ENCODE measurements at regions not wholly inside any gene's neighbourhood (a gene's known extent, or its start where the extent isn't known, plus 50 kb on each side); places are given as distances from the start of the nearest gene placed in this dataset.

DNA sequence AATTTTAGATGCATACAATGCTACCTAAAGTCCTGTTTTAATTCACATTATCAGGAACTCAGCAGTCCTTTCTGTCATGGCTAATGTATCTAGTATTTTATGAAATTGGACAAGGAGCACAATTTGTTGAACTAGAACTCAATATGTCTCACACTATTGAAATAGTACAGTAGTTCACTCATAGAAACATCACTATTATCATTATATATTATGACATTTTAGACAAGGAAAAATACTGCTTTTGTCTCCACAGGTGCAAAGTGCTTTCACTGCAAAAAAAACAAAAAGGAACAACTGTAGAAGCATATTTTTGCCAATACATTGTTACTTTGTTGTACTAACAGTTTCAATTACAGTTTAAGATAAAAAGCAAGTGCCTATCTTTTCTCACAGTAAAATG lies 419.2 kb upstream of the CDH19 start:
- TF ChIP-seq, protein P1, sequence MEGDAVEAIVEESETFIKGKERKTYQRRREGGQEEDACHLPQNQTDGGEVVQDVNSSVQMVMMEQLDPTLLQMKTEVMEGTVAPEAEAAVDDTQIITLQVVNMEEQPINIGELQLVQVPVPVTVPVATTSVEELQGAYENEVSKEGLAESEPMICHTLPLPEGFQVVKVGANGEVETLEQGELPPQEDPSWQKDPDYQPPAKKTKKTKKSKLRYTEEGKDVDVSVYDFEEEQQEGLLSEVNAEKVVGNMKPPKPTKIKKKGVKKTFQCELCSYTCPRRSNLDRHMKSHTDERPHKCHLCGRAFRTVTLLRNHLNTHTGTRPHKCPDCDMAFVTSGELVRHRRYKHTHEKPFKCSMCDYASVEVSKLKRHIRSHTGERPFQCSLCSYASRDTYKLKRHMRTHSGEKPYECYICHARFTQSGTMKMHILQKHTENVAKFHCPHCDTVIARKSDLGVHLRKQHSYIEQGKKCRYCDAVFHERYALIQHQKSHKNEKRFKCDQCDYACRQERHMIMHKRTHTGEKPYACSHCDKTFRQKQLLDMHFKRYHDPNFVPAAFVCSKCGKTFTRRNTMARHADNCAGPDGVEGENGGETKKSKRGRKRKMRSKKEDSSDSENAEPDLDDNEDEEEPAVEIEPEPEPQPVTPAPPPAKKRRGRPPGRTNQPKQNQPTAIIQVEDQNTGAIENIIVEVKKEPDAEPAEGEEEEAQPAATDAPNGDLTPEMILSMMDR (IDR thresholded peaks at IDR 0.05), result no peak
- no peak for TF ChIP-seq PRRX2 (CRISPR knock-in tag; IDR thresholded peaks at IDR 0.05)
- no peak for TF ChIP-seq ESRRA (CRISPR knock-in tag; IDR thresholded peaks at IDR 0.05; ENCODE audit: borderline replicate concordance)
- no peak for TF ChIP-seq SP1 (CRISPR knock-in tag; conservative IDR thresholded peaks at IDR 0.05)
- TF ChIP-seq JAZF1 (CRISPR knock-in tag; IDR thresholded peaks at IDR 0.05), result no peak
- TF ChIP-seq NR3C1 (CRISPR knock-in tag; conservative IDR thresholded peaks at IDR 0.05; ENCODE audit: low read depth), result no peak
- TF ChIP-seq JUN (CRISPR knock-in tag; IDR thresholded peaks at IDR 0.05), result no peak
- no peak for TF ChIP-seq ZNF232 (CRISPR knock-in tag; IDR thresholded peaks at IDR 0.05)
- TF ChIP-seq, protein P2, sequence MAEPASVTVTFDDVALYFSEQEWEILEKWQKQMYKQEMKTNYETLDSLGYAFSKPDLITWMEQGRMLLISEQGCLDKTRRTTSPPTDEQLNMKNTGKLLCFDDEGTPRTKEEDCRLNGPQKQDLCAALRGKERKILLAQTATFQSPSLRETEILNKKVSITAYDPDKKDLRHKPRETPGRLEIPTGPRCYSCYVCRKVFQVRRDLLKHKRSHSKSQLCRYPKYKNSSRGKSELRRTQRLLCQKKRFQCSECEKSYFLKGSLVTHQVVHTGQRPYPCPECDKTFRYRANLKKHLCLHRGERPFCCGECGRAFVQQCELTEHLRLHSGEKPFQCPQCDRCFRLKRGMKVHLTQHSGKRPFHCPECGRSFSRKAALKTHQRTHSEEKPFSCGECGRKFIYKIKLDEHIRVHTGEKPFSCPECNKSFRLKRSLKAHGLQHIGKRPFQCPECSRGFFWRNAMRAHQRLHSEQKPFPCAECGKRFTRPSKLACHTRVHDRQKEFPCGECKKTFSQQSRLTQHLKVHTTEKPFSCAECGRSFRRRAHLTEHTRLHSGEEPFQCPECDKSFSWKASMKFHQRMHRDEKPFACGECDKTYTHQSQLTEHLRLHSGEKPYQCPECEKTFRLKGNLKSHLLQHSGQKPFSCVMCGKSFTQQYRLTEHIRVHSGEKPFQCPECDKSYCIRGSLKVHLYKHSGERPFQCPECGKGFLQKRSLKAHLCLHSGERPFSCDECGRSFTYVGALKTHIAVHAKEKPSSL (CRISPR knock-in tag; conservative IDR thresholded peaks at IDR 0.05), result no peak
- TF ChIP-seq ZNF121 (CRISPR knock-in tag; IDR thresholded peaks at IDR 0.05), result no peak
- TF ChIP-seq, protein P3, sequence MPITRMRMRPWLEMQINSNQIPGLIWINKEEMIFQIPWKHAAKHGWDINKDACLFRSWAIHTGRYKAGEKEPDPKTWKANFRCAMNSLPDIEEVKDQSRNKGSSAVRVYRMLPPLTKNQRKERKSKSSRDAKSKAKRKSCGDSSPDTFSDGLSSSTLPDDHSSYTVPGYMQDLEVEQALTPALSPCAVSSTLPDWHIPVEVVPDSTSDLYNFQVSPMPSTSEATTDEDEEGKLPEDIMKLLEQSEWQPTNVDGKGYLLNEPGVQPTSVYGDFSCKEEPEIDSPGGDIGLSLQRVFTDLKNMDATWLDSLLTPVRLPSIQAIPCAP (CRISPR knock-in tag; IDR thresholded peaks at IDR 0.05), result no peak
- TF ChIP-seq, protein P4, sequence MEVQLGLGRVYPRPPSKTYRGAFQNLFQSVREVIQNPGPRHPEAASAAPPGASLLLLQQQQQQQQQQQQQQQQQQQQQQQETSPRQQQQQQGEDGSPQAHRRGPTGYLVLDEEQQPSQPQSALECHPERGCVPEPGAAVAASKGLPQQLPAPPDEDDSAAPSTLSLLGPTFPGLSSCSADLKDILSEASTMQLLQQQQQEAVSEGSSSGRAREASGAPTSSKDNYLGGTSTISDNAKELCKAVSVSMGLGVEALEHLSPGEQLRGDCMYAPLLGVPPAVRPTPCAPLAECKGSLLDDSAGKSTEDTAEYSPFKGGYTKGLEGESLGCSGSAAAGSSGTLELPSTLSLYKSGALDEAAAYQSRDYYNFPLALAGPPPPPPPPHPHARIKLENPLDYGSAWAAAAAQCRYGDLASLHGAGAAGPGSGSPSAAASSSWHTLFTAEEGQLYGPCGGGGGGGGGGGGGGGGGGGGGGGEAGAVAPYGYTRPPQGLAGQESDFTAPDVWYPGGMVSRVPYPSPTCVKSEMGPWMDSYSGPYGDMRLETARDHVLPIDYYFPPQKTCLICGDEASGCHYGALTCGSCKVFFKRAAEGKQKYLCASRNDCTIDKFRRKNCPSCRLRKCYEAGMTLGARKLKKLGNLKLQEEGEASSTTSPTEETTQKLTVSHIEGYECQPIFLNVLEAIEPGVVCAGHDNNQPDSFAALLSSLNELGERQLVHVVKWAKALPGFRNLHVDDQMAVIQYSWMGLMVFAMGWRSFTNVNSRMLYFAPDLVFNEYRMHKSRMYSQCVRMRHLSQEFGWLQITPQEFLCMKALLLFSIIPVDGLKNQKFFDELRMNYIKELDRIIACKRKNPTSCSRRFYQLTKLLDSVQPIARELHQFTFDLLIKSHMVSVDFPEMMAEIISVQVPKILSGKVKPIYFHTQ (CRISPR knock-in tag; IDR thresholded peaks at IDR 0.05), result no peak
- TF ChIP-seq ZNF423 (CRISPR knock-in tag; IDR thresholded peaks at IDR 0.05), result no peak
